ENCODE measurements at regions not wholly inside any gene's neighbourhood (a gene's known extent, or its start where the extent isn't known, plus 50 kb on each side); places are given as distances from the start of the nearest gene placed in this dataset.

DNA sequence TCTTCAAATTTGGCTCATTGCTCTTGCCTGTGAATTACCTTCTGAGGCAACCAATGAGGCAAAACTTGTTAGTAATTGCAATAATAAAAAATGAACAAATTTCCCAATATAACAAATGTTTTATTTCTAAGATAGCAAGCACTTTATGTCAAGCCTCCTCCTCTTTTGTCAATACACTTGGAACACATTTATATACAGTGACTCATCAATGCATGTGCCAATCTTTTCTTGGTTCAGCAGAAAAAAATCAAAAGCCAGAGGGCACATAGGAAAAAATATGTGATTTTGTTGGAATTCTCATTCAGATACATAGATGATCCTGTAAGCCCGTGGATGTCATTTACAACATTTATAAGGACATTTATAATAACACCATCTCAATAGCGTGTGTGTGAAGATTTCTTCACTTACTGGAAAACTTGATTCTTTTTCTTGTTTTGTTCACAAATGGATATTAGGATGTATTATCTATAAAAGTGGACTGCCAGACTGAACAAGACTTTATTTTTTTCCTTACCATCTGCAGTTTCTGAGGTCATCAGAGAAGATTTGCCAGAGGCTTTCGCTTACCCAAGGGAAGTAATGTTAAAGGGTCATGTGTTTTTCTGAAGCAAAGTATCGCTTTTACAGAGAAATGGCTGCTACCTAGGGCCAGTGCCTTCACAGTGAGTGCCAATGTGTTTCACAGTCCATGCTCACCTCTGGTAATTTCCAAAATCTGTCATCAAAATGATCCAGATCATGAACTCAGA lies 645.7 kb upstream of the PTBP2 start:
- TF ChIP-seq, protein P1, sequence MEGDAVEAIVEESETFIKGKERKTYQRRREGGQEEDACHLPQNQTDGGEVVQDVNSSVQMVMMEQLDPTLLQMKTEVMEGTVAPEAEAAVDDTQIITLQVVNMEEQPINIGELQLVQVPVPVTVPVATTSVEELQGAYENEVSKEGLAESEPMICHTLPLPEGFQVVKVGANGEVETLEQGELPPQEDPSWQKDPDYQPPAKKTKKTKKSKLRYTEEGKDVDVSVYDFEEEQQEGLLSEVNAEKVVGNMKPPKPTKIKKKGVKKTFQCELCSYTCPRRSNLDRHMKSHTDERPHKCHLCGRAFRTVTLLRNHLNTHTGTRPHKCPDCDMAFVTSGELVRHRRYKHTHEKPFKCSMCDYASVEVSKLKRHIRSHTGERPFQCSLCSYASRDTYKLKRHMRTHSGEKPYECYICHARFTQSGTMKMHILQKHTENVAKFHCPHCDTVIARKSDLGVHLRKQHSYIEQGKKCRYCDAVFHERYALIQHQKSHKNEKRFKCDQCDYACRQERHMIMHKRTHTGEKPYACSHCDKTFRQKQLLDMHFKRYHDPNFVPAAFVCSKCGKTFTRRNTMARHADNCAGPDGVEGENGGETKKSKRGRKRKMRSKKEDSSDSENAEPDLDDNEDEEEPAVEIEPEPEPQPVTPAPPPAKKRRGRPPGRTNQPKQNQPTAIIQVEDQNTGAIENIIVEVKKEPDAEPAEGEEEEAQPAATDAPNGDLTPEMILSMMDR (IDR thresholded peaks at IDR 0.05 in 4 of 5, conservative IDR thresholded peaks at IDR 0.05 in 1 of 5): no peak
- TF ChIP-seq POLR2A (IDR thresholded peaks at IDR 0.05): no peak

All from gastrocnemius medialis (tissue), 4 donors.